GM23338 (cell line): ENCODE measurements at regions not wholly inside any gene's neighbourhood (a gene's known extent, or its start where the extent isn't known, plus 50 kb on each side); places are given as distances from the start of the nearest gene placed in this dataset.

Source experiments
- CREB1 ChIP-seq: fragments of 250-450 bp; sonication (Bioruptor Pico); IDR thresholded peaks from 2 replicates; pipeline ENCODE4 v1.5.0; 2020; ENCODE audit warnings: low read depth, mild to moderate bottlenecking, moderate library complexity
- CTCF ChIP-seq, 2 experiments: fragments of 200-600 bp in 1 of 2; sonication (generic) in 1 of 2; conservative IDR thresholded peaks; 2 replicates each; pipeline versions ENCODE4 v1.5.1 to v1.6.1; 2016 to 2017; ENCODE audit warnings: antibody characterized with exemption in 2 of 2, low read depth in 2 of 2, mild to moderate bottlenecking in 2 of 2, moderate library complexity in 1 of 2
- ETS1 ChIP-seq: IDR thresholded peaks from 2 replicates; pipeline ENCODE4 v1.6.1; 2016; ENCODE audit warnings: antibody characterized with exemption
- EZH2 ChIP-seq: fragments of 200-600 bp; sonication (generic); IDR thresholded peaks from one replicate; pipeline ENCODE4 v1.8.0; 2017; ENCODE audit warnings: antibody characterized with exemption, mild to moderate bottlenecking, low read depth; ENCODE audit not compliant: unreplicated experiment
- EZH2phosphoT487 ChIP-seq: fragments of 200-600 bp; sonication (generic); IDR thresholded peaks from one replicate; pipeline ENCODE4 v1.8.1; 2018; ENCODE audit warnings: antibody characterized with exemption; ENCODE audit not compliant: unreplicated experiment
- NANOG ChIP-seq: IDR thresholded peaks from 2 replicates; pipeline ENCODE4 v1.6.1; 2016; ENCODE audit warnings: antibody characterized with exemption, borderline replicate concordance
- POLR2AphosphoS5 ChIP-seq: IDR thresholded peaks from 2 replicates; pipeline ENCODE4 v1.6.1; 2016; ENCODE audit warnings: antibody characterized with exemption, low read depth
- REST ChIP-seq: IDR thresholded peaks from one replicate; pipeline ENCODE4 v1.6.1; 2018; ENCODE audit warnings: antibody characterized with exemption; ENCODE audit not compliant: unreplicated experiment
- ZNF331 ChIP-seq: fragments of 250-450 bp; sonication (Bioruptor Pico); IDR thresholded peaks from 2 replicates; pipeline ENCODE4 v1.5.0; 2020; ENCODE audit warnings: low read depth, mild to moderate bottlenecking, moderate library complexity

GRCh38 chr13:111945086-111945485, 121.9 kb upstream of the SOX1 start:
- TF ChIP-seq CREB1 (no peak), POLR2AphosphoS5 (no peak), CTCF (conservative IDR thresholded peaks at IDR 0.05; ENCODE audit: low read depth in 2 of 2) (no peak), EZH2phosphoT487 (no peak), EZH2 (no peak), REST (no peak), NANOG (no peak), ZNF331 (CRISPR knock-in tag) (no peak), ETS1 (no peak)
